Caco-2 (cell line): ENCODE measurements at regions not wholly inside any gene's neighbourhood (a gene's known extent, or its start where the extent isn't known, plus 50 kb on each side); places are given as distances from the start of the nearest gene placed in this dataset.

Experiments used
- BruUV-seq: library from RNA; stranded (reverse); fragments of 400-500 nt; replicated peaks from 2 replicates; lab custom pipeline; 2021; lab: Mats Ljungman, UMichigan
- CTCF ChIA-PET: fragments of 300-600 bp; sonication (Branson Sonifier 250); formaldehyde crosslinking; loops from one replicate; lab custom pipeline; 2022; ENCODE audit warnings: antibody characterized with exemption; lab: Charles Lee
- POLR2A ChIA-PET: fragments of 300-600 bp; sonication (Branson Sonifier 250); formaldehyde crosslinking; loops from one replicate; lab custom pipeline; 2022; ENCODE audit warnings: antibody characterized with exemption; lab: Charles Lee
- DNase-seq, 2 experiments: peaks; one replicate each; pipeline versions ENCODE4 v3.0.0 to v3.0.0-alpha.2; 2020 to 2022
- H3K27me3 ChIP-seq: replicated peaks from 2 replicates; pipeline ENCODE4 v1.6.0; 2011; ENCODE audit warnings: low read length; ENCODE audit not compliant: control insufficient read depth, insufficient read depth
- H3K36me3 ChIP-seq: 2 replicates; pipeline ENCODE4 v1.5.1; 2011; ENCODE audit warnings: low read length; ENCODE audit not compliant: control insufficient read depth, insufficient read depth
- H3K4me1 ChIP-seq: fragments of 250-450 bp; sonication (Bioruptor Pico); 2 replicates; pipeline ENCODE4 v1.5.1; 2020; ENCODE audit warnings: mild to moderate bottlenecking
- H3K4me3 ChIP-seq: 2 replicates; pipeline ENCODE4 v1.5.1; 2011; ENCODE audit warnings: low read depth, mild to moderate bottlenecking, control low read depth, low read length
- H3K9me3 ChIP-seq: fragments of 250-450 bp; sonication (Bioruptor Pico); 2 replicates; pipeline ENCODE4 v1.5.1; 2020; ENCODE audit warnings: mild to moderate bottlenecking, moderate library complexity
- H3K27ac Mint-ChIP-seq: one replicate; pipeline ENCODE4 v1.8.0; 2022; ENCODE audit warnings: mixed read lengths; ENCODE audit not compliant: unreplicated experiment
- H3K27me3 Mint-ChIP-seq: one replicate; pipeline ENCODE4 v1.8.0; 2022; ENCODE audit warnings: mixed read lengths; ENCODE audit not compliant: insufficient read depth, unreplicated experiment
- H3K36me3 Mint-ChIP-seq: one replicate; pipeline ENCODE4 v1.8.0; 2022; ENCODE audit warnings: mild to moderate bottlenecking, mixed read lengths; ENCODE audit not compliant: insufficient read depth, unreplicated experiment
- H3K4me1 Mint-ChIP-seq: one replicate; pipeline ENCODE4 v1.8.0; 2022; ENCODE audit warnings: low read depth, mixed read lengths; ENCODE audit not compliant: unreplicated experiment
- H3K4me3 Mint-ChIP-seq: one replicate; pipeline ENCODE4 v1.8.0; 2022; ENCODE audit warnings: mild to moderate bottlenecking, moderate library complexity, mixed read lengths; ENCODE audit not compliant: unreplicated experiment
- H3K9me3 Mint-ChIP-seq: one replicate; pipeline ENCODE4 v1.8.0; 2022; ENCODE audit warnings: mixed read lengths; ENCODE audit not compliant: unreplicated experiment
- CTCF ChIP-seq, 2 experiments: fragments of 200-600 bp in 1 of 2; IDR thresholded peaks; 1 replicate in 1 of 2; 2 replicates in 1 of 2; pipeline versions ENCODE4 v1.5.1 to v1.8.0; 2011 to 2022; ENCODE audit warnings: antibody characterized with exemption in 1 of 2, control low read depth in 1 of 2, inconsistent platforms in 1 of 2, low read depth in 1 of 2, low read length in 1 of 2, mild to moderate bottlenecking in 1 of 2, moderate library complexity in 1 of 2; ENCODE audit not compliant: insufficient read depth in 1 of 2, severe bottlenecking in 1 of 2, unreplicated experiment in 1 of 2
- intact Hi-C: fragments of 100-400 bp; cut with micrococcal nuclease; formaldehyde crosslinking; loops from one replicate; pipeline ENCODE4 v1.10.0; 2022; ENCODE audit not compliant: unreplicated experiment

GRCh38 chr5:155181542-155181941 is 168.0 kb downstream of the KIF4B start:
- Histone ChIP-seq H3K9me3 (no peaks in the 10 kb centered on the region), H3K4me1 (no peaks in the 10 kb centered on the region), H3K4me3 (no peak overlapping the region), H3K36me3 (no peaks in the 10 kb centered on the region), H3K27me3 (no peaks in the 10 kb centered on the region)
- Mint-ChIP-seq H3K9me3 (no peaks in the 10 kb centered on the region), H3K4me3 (no peak overlapping the region), H3K36me3 (peaks cover 4% of the 10 kb centered on the region), H3K27ac (no peak overlapping the region), H3K4me1 (no peaks in the 10 kb centered on the region), H3K27me3 (peaks cover 14% of the 10 kb centered on the region)
- ChIA-PET POLR2A (no interaction called here), CTCF (no interaction called here)
- no TSS peak for BruUV-seq
- intact Hi-C loops, result no loop called here
- TF ChIP-seq CTCF (IDR thresholded peaks at IDR 0.05; ENCODE audit: insufficient read depth in 1 of 2, low read depth in 1 of 2, low read length in 1 of 2, severe bottlenecking in 1 of 2, unreplicated experiment in 1 of 2), result no peak
- no peak for DNase-seq

- H3K36me3 Mint-ChIP-seq, result peaks cover 4% of the 10 kb centered on the region
- H3K27me3 ChIP-seq, result no peaks in the 10 kb centered on the region
- no peak overlapping the region for H3K4me3 Mint-ChIP-seq
- H3K9me3 ChIP-seq, result no peaks in the 10 kb centered on the region; the same call in 1 of the 2 replicates
- no peaks in the 10 kb centered on the region for H3K9me3 Mint-ChIP-seq
- no TSS peak for BruUV-seq
- H3K4me1 ChIP-seq, result no peaks in the 10 kb centered on the region
- no peaks in the 10 kb centered on the region for H3K36me3 ChIP-seq
- H3K27ac Mint-ChIP-seq, result no peak overlapping the region
- ChIA-PET CTCF (no interaction called here), POLR2A (no interaction called here)
- H3K4me1 Mint-ChIP-seq, result no peaks in the 10 kb centered on the region
- TF ChIP-seq CTCF (IDR thresholded peaks at IDR 0.05; ENCODE audit: insufficient read depth in 1 of 2, low read depth in 1 of 2, low read length in 1 of 2, severe bottlenecking in 1 of 2, unreplicated experiment in 1 of 2), result no peak
- no peak overlapping the region for H3K4me3 ChIP-seq
- DNase-seq, result no peak
- H3K27me3 Mint-ChIP-seq, result peaks cover 4% of the 10 kb centered on the region
- intact Hi-C loops, result no loop called here
These were observed 175.9 kb downstream of the KIF4B start for GRCh38 chr5:155189476-155189875.

- no peaks in the 10 kb centered on the region for H3K4me1 Mint-ChIP-seq
- Histone ChIP-seq H3K9me3 (no peaks in the 10 kb centered on the region; the same call in 1 of the 2 replicates), H3K4me3 (no peak overlapping the region), H3K27me3 (no peaks in the 10 kb centered on the region), H3K4me1 (no peaks in the 10 kb centered on the region), H3K36me3 (no peaks in the 10 kb centered on the region)
- no peak for DNase-seq
- TF ChIP-seq CTCF (IDR thresholded peaks at IDR 0.05; ENCODE audit: insufficient read depth in 1 of 2, low read depth in 1 of 2, low read length in 1 of 2, severe bottlenecking in 1 of 2, unreplicated experiment in 1 of 2), result no peak
- ChIA-PET CTCF (no interaction called here), POLR2A (no interaction called here)
- H3K27ac Mint-ChIP-seq, result no peak overlapping the region
- intact Hi-C loops, result no loop called here
- H3K4me3 Mint-ChIP-seq, result no peak overlapping the region
- peaks cover 4% of the 10 kb centered on the region for H3K36me3 Mint-ChIP-seq
- peaks cover 4% of the 10 kb centered on the region for H3K27me3 Mint-ChIP-seq
- BruUV-seq, result no TSS peak
- no peaks in the 10 kb centered on the region for H3K9me3 Mint-ChIP-seq
These were observed 176.4 kb downstream of the KIF4B start for GRCh38 chr5:155189981-155190380.
